Left ventricle myocardium inferior (tissue), 1 donor: ENCODE measurements at regions not wholly inside any gene's neighbourhood (a gene's known extent, or its start where the extent isn't known, plus 50 kb on each side); places are given as distances from the start of the nearest gene placed in this dataset.

ENCODE experiments used
- DNase-seq: peaks from one replicate; pipeline ENCODE4 v3.0.0-alpha.2; 2020
- H3K27ac ChIP-seq: fragments of 200-600 bp; replicated peaks from 2 replicates; pipeline ENCODE4 v1.8.0; 2021
- H3K27me3 ChIP-seq: fragments of 200-600 bp; 2 replicates; pipeline ENCODE4 v1.8.0; 2021; ENCODE audit warnings: low read depth
- H3K36me3 ChIP-seq: fragments of 200-600 bp; 2 replicates; pipeline ENCODE4 v1.8.0; 2021
- H3K4me1 ChIP-seq: fragments of 200-600 bp; 2 replicates; pipeline ENCODE4 v1.8.0; 2021
- H3K4me3 ChIP-seq: fragments of 200-600 bp; 2 replicates; pipeline ENCODE4 v1.8.0; 2021; ENCODE audit warnings: mild to moderate bottlenecking, moderate library complexity
- H3K9me3 ChIP-seq: fragments of 200-600 bp; replicated peaks from 2 replicates; pipeline ENCODE4 v1.8.0; 2021
- intact Hi-C: fragments of 100-400 bp; cut with micrococcal nuclease; formaldehyde crosslinking; loops from one replicate; pipeline ENCODE4 v1.11.0; 2022
- TF ChIP-seq, protein P1 (sequence below): fragments of 200-600 bp; IDR thresholded peaks from 2 replicates; pipeline ENCODE4 v1.8.0; 2021; ENCODE audit warnings: antibody characterized with exemption, mild to moderate bottlenecking, borderline replicate concordance
- donor health status: DM: no; HTN: yes; CAD: no; lungs with severe emphysema.

- Histone ChIP-seq H3K27ac (no peak overlapping the region), H3K9me3 (no peaks in the 10 kb centered on the region), H3K4me1 (peaks cover 12% of the 10 kb centered on the region), H3K4me3 (peak overlapping the region; percentile 61), H3K36me3 (no peaks in the 10 kb centered on the region), H3K27me3 (peaks cover 93% of the 10 kb centered on the region)
- TF ChIP-seq, protein P1, sequence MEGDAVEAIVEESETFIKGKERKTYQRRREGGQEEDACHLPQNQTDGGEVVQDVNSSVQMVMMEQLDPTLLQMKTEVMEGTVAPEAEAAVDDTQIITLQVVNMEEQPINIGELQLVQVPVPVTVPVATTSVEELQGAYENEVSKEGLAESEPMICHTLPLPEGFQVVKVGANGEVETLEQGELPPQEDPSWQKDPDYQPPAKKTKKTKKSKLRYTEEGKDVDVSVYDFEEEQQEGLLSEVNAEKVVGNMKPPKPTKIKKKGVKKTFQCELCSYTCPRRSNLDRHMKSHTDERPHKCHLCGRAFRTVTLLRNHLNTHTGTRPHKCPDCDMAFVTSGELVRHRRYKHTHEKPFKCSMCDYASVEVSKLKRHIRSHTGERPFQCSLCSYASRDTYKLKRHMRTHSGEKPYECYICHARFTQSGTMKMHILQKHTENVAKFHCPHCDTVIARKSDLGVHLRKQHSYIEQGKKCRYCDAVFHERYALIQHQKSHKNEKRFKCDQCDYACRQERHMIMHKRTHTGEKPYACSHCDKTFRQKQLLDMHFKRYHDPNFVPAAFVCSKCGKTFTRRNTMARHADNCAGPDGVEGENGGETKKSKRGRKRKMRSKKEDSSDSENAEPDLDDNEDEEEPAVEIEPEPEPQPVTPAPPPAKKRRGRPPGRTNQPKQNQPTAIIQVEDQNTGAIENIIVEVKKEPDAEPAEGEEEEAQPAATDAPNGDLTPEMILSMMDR, result no peak
- DNase-seq, result peak; percentile 50
- intact Hi-C loops, result no loop called here
Observed at GRCh38 chr3:43894176-43895049, 203.7 kb downstream of the ABHD5 start.

- Histone ChIP-seq H3K4me3 (no peak overlapping the region), H3K27ac (no peak overlapping the region), H3K9me3 (peaks cover 3% of the 10 kb centered on the region), H3K27me3 (peaks cover 90% of the 10 kb centered on the region), H3K36me3 (no peaks in the 10 kb centered on the region), H3K4me1 (peaks cover 12% of the 10 kb centered on the region)
- TF ChIP-seq, protein P1, result no peak
- intact Hi-C loops, result no loop called here
- no peak for DNase-seq
Observed at GRCh38 chr3:43895573-43895972, 204.8 kb downstream of the ABHD5 start.

DNA sequence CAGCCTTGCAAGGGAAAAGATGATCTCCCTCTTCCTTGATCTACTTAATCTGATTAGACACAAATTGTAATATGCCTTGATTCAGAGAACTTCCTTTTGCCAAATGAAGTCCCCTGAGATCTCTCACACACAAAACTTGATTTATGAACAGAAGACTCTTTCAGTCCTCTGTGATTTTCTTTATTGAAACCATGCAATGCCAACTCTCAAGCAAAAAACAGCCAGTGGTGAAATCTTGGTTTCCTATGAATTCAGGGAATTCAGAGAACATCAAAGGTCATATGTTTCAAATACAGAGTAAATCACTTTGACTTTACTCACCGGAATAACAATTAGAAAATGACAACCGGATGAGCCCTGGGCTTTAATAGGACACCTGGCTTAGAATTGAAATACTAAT is 211.7 kb downstream of the ABHD5 start:
- peaks cover 7% of the 10 kb centered on the region for H3K9me3 ChIP-seq
- no peak overlapping the region for H3K27ac ChIP-seq
- DNase-seq, result no peak
- H3K27me3 ChIP-seq, result peaks cover 46% of the 10 kb centered on the region
- no peak overlapping the region for H3K4me3 ChIP-seq
- intact Hi-C loops, result no loop called here
- TF ChIP-seq, protein P1, result no peak
- H3K36me3 ChIP-seq, result no peaks in the 10 kb centered on the region
- no peaks in the 10 kb centered on the region for H3K4me1 ChIP-seq

DNA sequence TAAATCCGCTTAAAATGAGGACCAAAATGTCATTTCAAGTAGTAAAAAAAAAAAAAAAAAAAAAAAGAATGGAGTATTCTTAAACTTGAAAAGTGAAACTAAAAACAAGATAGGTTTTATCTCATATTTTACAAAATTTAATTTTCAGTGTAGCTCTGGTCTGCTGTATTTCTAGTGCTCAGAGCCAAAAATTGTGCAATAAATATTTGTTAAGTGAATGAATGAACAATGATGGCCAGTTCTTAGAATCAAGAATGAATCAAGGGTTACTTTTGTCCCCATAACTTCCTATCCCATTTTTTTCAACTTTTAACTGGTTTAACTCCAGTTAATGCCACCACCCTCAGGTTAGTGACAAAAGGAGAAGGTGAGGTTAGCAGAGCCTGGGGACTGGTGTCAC is 214.4 kb downstream of the ABHD5 start:
- H3K4me1 ChIP-seq, result no peaks in the 10 kb centered on the region
- TF ChIP-seq, protein P1, result no peak
- intact Hi-C loops, result no loop called here
- no peaks in the 10 kb centered on the region for H3K36me3 ChIP-seq
- peaks cover 7% of the 10 kb centered on the region for H3K9me3 ChIP-seq
- H3K27me3 ChIP-seq, result peaks cover 26% of the 10 kb centered on the region
- no peak for DNase-seq
- no peak overlapping the region for H3K4me3 ChIP-seq
- no peak overlapping the region for H3K27ac ChIP-seq

- Histone ChIP-seq H3K4me1 (no peaks in the 10 kb centered on the region), H3K4me3 (no peak overlapping the region), H3K9me3 (no peaks in the 10 kb centered on the region), H3K27me3 (peaks cover 19% of the 10 kb centered on the region), H3K27ac (no peak overlapping the region), H3K36me3 (no peaks in the 10 kb centered on the region)
- no peak for DNase-seq
- TF ChIP-seq, protein P1, result no peak
- intact Hi-C loops, result no loop called here
Observed at GRCh38 chr3:43906849-43907507, 216.2 kb downstream of the ABHD5 start.
